ENCODE measurements at regions not wholly inside any gene's neighbourhood (a gene's known extent, or its start where the extent isn't known, plus 50 kb on each side); places are given as distances from the start of the nearest gene placed in this dataset.

DNA sequence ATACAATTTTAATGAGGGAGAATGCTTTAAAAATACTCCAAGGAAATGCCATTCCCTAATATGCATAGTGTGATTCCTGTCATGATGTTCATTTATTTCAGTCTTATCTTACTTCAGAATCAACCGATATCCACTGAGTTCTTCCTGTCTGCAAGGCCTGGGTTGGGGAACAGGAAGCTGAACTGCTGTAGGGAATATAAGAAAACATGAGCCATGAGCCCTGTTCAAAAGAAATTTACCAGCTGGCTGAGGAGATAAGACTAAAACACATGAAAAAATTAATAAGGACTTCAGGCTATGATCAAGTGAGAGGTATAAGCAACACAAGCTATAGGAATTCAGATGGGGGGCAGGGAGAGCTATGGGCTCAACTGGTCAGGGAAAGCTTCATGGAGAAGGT, 184.7 kb downstream of the PLPP4 start:
- DNase-seq (ENCODE audit: low read depth), result no peak

- no peak for DNase-seq (ENCODE audit: low read depth)
Observed at GRCh38 chr10:120643351-120643750, 186.3 kb downstream of the PLPP4 start.

- no peak for DNase-seq (ENCODE audit: low read depth)
Observed at GRCh38 chr10:120644556-120645410, 187.8 kb downstream of the PLPP4 start.

- DNase-seq (ENCODE audit: low read depth), result no peak
Observed at GRCh38 chr10:120646159-120646732, 189.2 kb downstream of the PLPP4 start.

DNA sequence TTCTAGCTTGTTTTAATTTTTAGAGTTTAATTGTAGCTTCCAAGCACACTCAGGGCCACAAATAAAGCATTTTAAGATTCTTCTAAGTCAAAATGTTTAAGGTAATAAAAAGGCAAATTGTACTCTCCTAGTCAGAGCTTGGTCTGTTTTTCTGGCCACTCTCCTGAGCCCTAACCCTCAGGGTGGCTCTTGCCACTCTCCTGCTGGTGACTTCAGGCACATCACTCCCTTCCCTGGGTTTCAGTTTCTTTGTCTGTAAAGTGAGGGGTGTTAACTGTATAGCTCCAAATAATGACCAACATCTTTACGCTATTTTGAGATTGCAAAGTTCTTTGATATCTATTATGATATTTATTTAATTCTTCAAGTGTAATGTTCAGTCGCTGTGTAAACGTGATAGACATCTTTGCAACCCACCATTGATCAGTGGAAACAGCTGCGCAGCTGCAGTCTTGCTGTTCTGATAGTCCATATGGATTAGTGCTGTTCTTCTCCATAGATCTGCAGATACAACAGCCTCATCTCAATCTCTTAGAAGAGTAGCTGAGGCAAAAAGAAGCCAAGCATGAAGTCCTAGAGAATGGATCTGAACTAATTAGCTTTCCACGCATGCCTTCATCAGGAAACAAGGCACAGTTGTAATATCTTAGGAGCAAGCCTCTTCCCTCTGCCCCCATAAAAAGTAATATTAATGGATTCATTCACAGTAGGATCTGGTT, 189.9 kb downstream of the PLPP4 start:
- no peak for DNase-seq (ENCODE audit: low read depth)

GRCh38 chr10:120650705-120651399, 193.8 kb downstream of the PLPP4 start:
- no peak for DNase-seq (ENCODE audit: low read depth)

- no peak for DNase-seq (ENCODE audit: low read depth)
Observed at GRCh38 chr10:120656107-120656506, 195.1 kb upstream of the WDR11 start.

DNA sequence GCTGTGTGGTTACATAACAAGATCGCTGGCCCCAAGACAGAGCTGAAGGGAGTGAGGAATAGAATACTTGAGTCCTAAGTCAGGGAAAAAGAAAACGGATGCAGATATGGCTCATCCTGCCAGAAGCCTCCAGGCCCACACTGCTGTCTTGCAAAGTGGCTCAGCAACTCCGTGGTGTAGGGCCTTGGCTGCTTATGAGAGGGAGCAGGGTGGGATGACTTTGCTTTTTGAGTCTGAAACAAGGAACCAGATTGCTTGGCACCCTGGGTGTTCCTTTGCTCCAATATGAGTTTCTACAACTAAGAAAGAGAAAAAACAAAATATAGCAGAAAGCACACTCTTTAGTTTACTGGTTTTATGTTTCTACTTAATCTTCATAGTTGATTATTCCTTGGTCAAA, 193.8 kb upstream of the WDR11 start:
- DNase-seq (ENCODE audit: low read depth), result no peak

- no peak for DNase-seq (ENCODE audit: low read depth)
Observed at GRCh38 chr10:120658943-120659885, 191.9 kb upstream of the WDR11 start.

- DNase-seq (ENCODE audit: low read depth), result no peak
Observed at GRCh38 chr10:120666308-120666707, 184.9 kb upstream of the WDR11 start.

DNA sequence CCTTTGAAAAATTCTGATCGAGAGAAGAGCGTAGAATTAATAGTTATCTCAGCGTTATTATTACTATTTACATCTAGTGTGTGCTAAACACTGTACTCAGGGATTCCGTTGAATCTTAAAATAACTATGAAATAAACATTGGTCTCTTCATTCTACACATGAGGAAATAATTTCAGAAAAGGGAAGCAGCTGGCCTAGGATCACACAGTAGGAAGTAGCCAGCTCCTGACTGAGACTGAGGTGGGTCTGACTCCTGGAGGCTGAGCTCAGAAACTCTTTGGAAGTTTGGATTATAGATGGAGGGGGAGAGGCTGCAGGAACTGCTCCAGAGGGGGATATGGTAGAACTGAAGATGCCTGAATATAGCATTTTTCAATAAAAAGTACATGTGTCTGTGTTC, 183.9 kb upstream of the WDR11 start:
- no peak for DNase-seq (ENCODE audit: low read depth)

DNA sequence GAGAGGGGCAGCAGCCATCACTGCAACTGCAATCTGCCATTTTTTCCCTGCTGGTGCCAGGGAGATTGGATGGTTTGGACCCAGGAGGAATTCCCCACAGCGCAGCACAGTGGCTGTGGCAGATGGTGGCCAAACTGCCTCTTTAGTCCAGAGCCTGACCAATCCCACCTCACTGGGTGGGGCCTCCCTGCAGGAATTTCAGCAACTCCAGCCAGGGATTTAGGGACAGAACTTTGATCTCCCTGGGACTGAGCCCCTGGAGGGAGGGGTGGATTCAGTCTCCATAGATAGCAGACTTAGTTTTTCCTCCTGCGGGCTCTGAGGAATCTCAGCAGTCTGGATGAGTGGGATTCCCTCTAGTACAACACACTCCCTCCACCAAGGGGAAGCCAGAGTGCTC, 179.7 kb upstream of the WDR11 start:
- DNase-seq (ENCODE audit: low read depth), result no peak

GRCh38 chr10:120683454-120683853, 167.7 kb upstream of the WDR11 start:
- no peak for DNase-seq (ENCODE audit: low read depth)

- no peak for DNase-seq (ENCODE audit: low read depth)
Observed at GRCh38 chr10:120684226-120684625, 166.9 kb upstream of the WDR11 start.

GRCh38 chr10:120685136-120685535, 166.0 kb upstream of the WDR11 start:
- no peak for DNase-seq (ENCODE audit: low read depth)

GRCh38 chr10:120688928-120689327, 162.2 kb upstream of the WDR11 start:
- DNase-seq (ENCODE audit: low read depth), result no peak

- no peak for DNase-seq (ENCODE audit: low read depth)
Observed at GRCh38 chr10:120689777-120690529, 161.2 kb upstream of the WDR11 start.

GRCh38 chr10:120691625-120692024, 159.5 kb upstream of the WDR11 start:
- DNase-seq (ENCODE audit: low read depth), result no peak

- DNase-seq (ENCODE audit: low read depth), result no peak
Observed at GRCh38 chr10:120700426-120700825, 150.7 kb upstream of the WDR11 start.

DNA sequence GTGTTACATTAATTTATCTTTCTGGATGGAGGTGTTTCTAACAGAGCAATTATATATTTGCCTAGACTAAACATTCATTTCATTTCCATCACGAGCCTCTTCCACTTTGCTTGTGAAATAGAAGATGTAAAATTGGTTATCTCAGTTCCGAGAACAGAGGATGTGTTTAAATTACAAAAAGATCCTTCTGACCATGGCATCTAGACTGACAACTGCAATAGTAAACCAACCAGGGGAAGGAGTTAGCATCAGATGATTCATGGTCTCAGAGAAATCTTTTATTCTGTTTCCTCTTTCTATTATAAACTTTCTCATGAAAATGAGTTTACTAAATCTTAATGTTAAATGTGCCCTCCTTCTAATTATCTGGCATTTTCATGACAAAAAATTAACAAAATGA, 149.8 kb upstream of the WDR11 start:
- no peak for DNase-seq (ENCODE audit: low read depth)
